SK-N-SH (cell line): ENCODE measurements at regions not wholly inside any gene's neighbourhood (a gene's known extent, or its start where the extent isn't known, plus 50 kb on each side); places are given as distances from the start of the nearest gene placed in this dataset.

Experiments
- CTCF ChIP-seq: fragments of 200-600 bp; sonication (generic); IDR thresholded peaks from 2 replicates; pipeline ENCODE4 v1.6.1; 2017; ENCODE audit warnings: antibody characterized with exemption, mild to moderate bottlenecking, moderate library complexity
- EP300 ChIP-seq, 2 experiments: IDR thresholded peaks; 2 replicates each; pipeline versions ENCODE4 v1.4.0 to v1.6.1; 2012; ENCODE audit warnings: borderline replicate concordance in 1 of 2, low read depth in 1 of 2, low read length in 1 of 2
- GATA2 ChIP-seq: sonication (generic); formaldehyde crosslinking; IDR thresholded peaks from 2 replicates; pipeline ENCODE4 v1.5.0; 2020; ENCODE audit warnings: mild to moderate bottlenecking, missing genetic modification reagents
- MXI1 ChIP-seq: IDR thresholded peaks from 2 replicates; pipeline ENCODE4 v1.6.1; 2012; ENCODE audit warnings: mild to moderate bottlenecking, low read depth, low read length, improper control_type of control experiment
- POLR2AphosphoS5 ChIP-seq: IDR thresholded peaks from 2 replicates; pipeline ENCODE4 v1.6.1; 2012; ENCODE audit warnings: low read depth, low read length
- RAD21 ChIP-seq: IDR thresholded peaks from 2 replicates; pipeline ENCODE4 v1.6.1; 2012; ENCODE audit warnings: mild to moderate bottlenecking, low read length
- RCOR1 ChIP-seq: fragments of 150-350 bp; IDR thresholded peaks from 2 replicates; pipeline ENCODE4 v1.6.1; 2017; ENCODE audit warnings: antibody characterized with exemption, low read length
- SMC3 ChIP-seq: IDR thresholded peaks from 2 replicates; pipeline ENCODE4 v1.6.1; 2012; ENCODE audit warnings: low read depth, low read length, improper control_type of control experiment

GRCh38 chr6:27541933-27542297 lies 69.0 kb upstream of the ZNF184 start:
- no peak for TF ChIP-seq POLR2AphosphoS5
- no peak for TF ChIP-seq MXI1
- no peak for TF ChIP-seq SMC3
- no peak for TF ChIP-seq CTCF
- TF ChIP-seq RCOR1 = no peak
- TF ChIP-seq GATA2 = no peak
- TF ChIP-seq RAD21 = no peak
- no peak for TF ChIP-seq EP300 (IDR thresholded peaks at IDR 0.05; ENCODE audit: borderline replicate concordance in 1 of 2, low read depth in 1 of 2, low read length in 1 of 2)
